Posterior cingulate gyrus (tissue), 11 donors: ENCODE measurements at regions not wholly inside any gene's neighbourhood (a gene's known extent, or its start where the extent isn't known, plus 50 kb on each side); places are given as distances from the start of the nearest gene placed in this dataset.
"Not testable (repeated sequence)": the region's sequence is repeated elsewhere in the genome, so short reads cannot be mapped to it uniquely, and the experiment has no call there.

Source experiments
- DNase-seq, 10 donors: peaks; one replicate each; pipeline versions ENCODE4 v3.0.0 to v3.0.0-alpha.2; 2020 to 2021; ENCODE audit warnings: mixed read lengths in 3 of 10
- intact Hi-C: fragments of 100-400 bp; cut with DNase I; formaldehyde crosslinking; loops from one replicate; pipeline ENCODE4 v1.15.1; 2023

DNA sequence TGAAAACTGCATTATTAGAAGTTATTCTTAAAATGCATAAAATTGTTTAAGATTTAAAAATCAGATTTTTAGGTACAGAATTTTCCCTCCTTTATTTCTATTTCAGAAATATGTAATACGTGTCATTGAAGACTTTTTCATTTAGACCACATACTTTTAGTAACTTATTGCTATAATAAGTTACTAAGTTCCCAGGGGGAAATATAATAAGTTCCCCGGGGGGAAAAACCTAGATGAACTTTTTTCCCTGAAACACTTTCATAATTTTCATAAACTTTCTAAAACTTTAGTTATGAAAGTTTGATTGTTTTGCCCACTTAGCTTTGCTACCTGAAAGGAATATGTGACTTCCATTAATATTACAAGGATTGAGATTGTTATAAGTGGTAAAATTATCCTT lies 1341.5 kb upstream of the IGFBP7 start:
- no peak for DNase-seq
- intact Hi-C loops: no loop called here

GRCh38 chr4:58435871-58436270 lies 1325.7 kb upstream of the IGFBP7 start:
- intact Hi-C loops: no loop called here
- DNase-seq: no peak

- intact Hi-C loops: loop anchor here (10.0 kb wide), 1 partner anchor 59 kb away; no protein-coding TSS in a partner anchor
- no peak for DNase-seq
Measured at GRCh38 chr4:58413849-58414248, 1303.7 kb upstream of the IGFBP7 start.

GRCh38 chr4:58411904-58412303 lies 1301.7 kb upstream of the IGFBP7 start:
- intact Hi-C loops: loop anchor here (10.0 kb wide), 1 partner anchor 57 kb away; no protein-coding TSS in a partner anchor
- no peak for DNase-seq

- no peak for DNase-seq
- intact Hi-C loops: no loop called here
Measured at GRCh38 chr4:58406762-58407161, 1296.6 kb upstream of the IGFBP7 start.

DNA sequence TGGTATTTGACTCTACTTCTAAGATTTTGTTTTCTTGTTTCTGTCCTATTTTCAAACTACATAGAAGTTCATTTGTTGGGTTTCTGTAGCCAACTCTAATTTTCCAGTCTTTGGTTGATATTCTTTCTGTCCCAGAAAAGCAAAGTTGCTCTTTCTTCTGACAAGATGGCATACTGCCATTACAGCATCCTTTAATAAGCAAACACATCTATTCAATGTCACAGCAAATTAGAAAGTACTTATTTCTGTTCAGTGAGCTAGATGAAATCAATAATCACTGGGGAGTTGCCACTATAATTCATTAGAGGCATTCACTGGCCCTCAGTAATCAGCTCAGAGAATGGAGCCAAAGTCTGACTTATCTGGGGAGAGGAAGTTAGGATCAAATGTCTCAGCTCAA lies 1258.0 kb upstream of the IGFBP7 start:
- DNase-seq: no peak
- intact Hi-C loops: no loop called here

DNA sequence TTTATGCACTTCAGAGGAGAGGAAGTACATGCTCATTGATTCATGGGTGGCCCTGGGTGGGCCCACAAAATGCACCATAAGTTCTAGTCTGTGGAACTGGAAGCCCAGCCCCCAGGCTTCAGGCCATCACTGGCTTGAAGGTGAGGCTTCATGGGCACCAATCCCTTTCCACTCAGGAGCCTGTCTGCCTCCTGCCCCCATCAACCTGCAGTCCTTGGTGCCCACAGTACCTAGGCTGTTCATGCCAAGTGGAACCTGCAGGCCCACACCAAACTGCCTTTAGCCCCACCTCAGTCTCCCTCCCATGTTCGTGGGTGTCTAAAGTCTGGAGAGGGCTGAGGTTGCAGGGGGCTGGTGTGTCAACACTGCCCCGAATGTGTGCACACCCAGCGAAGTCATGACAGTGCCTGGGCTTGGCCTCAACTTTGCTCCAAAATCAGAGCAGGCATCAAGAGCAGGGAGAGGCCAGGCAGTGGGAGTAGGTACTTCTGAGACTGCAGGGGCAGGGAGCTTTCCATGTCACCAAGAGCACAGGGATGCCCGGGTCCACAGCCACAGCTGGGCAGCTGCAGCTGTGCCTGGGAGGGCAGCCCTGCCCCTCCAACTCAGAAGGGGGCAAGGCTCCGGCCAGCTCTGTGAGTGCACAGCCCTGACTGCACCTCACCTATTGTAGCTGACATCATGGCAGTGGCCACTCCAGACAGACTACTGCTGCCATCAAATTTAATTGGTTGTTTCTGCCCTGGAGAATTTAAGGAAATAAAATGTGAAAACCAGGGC lies 1250.4 kb upstream of the IGFBP7 start:
- DNase-seq: peak in 2 of 10 donors; percentile 54 to 75
- intact Hi-C loops: no loop called here

DNA sequence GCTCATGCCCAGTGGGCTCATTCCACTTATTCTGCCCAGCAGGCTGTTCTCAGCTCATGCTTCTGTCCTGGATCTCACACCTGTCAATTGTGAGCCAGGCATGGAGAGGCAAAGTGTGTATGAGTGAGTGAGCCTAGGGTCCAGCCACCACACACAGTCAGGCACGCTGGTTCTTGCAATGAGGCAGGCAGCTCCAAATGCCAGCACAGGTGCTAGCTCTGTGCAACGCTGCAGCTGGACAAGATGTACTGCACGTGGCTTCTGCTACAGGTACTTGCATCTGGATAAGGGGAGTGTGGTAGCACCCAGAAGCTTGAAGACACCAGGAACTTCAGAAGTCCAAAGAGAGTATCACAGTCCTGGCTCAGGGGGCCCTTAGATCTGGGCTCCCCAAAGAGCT lies 1249.4 kb upstream of the IGFBP7 start:
- intact Hi-C loops: loop anchor here (10.0 kb wide), 1 partner anchor 55 kb away; no protein-coding TSS in a partner anchor
- peak in 2 of 10 donors; percentile 21 to 58 for DNase-seq

- DNase-seq: no peak
- intact Hi-C loops: loop anchor here (10.0 kb wide), 1 partner anchor 57 kb away; no protein-coding TSS in a partner anchor
Measured at GRCh38 chr4:58357947-58358346, 1247.8 kb upstream of the IGFBP7 start.

GRCh38 chr4:58325070-58325469 lies 1214.9 kb upstream of the IGFBP7 start:
- intact Hi-C loops: no loop called here
- no peak for DNase-seq

DNA sequence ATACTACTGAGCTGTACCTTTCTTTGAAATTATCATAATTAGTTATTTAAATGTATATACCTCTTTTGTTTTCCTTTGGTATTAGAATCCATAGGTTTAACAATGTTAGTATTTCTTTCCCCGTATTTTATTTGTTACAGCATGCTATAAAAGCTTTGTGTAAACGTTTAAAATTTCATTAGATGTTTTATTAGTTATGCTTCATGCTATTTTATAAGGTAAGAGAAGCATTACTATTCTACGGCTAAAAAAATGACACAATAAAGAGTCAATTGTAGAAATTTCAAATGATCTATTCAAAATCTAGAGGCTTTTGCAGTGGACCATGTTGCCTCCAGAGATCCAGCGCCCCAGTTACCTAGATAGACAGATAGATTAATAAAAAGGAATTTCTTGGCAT lies 1203.3 kb upstream of the IGFBP7 start:
- intact Hi-C loops: no loop called here

GRCh38 chr4:58303456-58303855 lies 1193.3 kb upstream of the IGFBP7 start:
- intact Hi-C loops: no loop called here
- no peak for DNase-seq

More for the DNA sequence above, 1203.3 kb upstream of the IGFBP7 start:
- no peak for DNase-seq

- intact Hi-C loops: no loop called here
- DNase-seq: no peak
Measured at GRCh38 chr4:58301376-58301999, 1191.3 kb upstream of the IGFBP7 start.

GRCh38 chr4:58286335-58286734 lies 1176.2 kb upstream of the IGFBP7 start:
- intact Hi-C loops: no loop called here
- DNase-seq: no peak

DNA sequence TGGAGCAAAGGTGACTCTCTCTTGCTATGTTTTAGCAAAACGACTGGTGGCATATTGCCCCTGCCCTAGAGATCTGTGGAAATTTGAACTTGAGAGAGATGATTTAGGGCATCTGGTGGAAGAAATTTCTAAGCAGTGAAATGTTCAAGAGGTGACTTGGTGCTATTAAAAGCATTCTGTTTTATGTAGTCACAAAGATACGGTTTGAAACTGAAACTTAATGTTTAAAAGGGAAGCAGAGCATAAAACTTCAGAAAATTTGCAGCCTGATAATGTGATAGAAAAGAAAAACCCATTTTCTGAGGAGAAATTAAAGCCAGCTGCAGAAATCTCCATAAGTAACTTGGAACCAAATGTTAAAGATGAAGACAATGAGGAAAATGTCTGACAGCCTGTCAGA lies 1170.7 kb upstream of the IGFBP7 start:
- intact Hi-C loops, DNase-seq: not testable (repeated sequence)

DNA sequence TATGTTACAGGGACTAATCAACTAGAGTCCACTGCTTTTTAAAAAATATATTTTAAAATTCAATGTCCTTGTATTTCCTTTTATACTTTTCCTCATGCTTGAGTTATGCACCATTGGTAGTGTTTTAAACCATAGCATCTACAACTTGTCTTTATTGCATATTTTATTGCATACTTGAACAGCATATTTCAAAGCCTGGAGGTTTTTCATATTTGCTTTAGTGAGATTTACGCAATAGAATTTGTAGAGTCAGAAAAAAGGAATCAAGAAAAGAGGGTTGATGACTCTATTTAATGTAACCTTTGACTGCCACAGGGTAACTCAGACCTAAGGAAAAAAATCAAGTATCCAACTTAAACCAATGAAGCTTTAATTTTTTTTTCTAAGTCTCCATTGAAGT lies 1165.7 kb upstream of the IGFBP7 start:
- intact Hi-C loops: no loop called here
- DNase-seq: no peak

- intact Hi-C loops: no loop called here
Measured at GRCh38 chr4:58274553-58274952, 1164.4 kb upstream of the IGFBP7 start.

DNA sequence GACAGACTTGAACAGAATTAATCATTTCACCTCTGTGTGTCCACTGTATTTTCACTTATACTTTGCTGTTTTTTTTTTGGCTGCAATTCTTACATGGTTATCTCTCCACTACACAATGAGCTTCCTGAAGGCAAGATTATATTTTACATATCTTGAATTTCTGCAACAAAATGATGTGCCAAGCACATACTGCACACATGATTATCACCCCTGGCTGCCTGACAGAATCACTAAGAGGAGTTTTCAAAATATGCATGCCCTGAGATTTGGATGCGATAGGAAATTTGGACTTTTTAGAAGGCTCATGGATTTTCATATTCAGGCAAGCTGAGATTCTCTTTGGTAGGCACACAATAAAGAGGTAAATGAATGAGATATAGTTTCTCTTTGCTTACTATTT lies 1162.1 kb upstream of the IGFBP7 start:
- DNase-seq: no peak
- intact Hi-C loops: no loop called here

More at GRCh38 chr4:58274553-58274952, 1164.4 kb upstream of the IGFBP7 start:
- peak in 1 of 10 donors; percentile 40 for DNase-seq

GRCh38 chr4:58265734-58266133 lies 1155.5 kb upstream of the IGFBP7 start:
- intact Hi-C loops: no loop called here
- no peak for DNase-seq

- DNase-seq: no peak
- intact Hi-C loops: no loop called here
Measured at GRCh38 chr4:58261526-58261925, 1151.3 kb upstream of the IGFBP7 start.

GRCh38 chr4:58254291-58254690 lies 1144.1 kb upstream of the IGFBP7 start:
- no peak for DNase-seq
- intact Hi-C loops: no loop called here

GRCh38 chr4:58252656-58253055 lies 1142.5 kb upstream of the IGFBP7 start:
- DNase-seq: no peak
- intact Hi-C loops: no loop called here
